ENCODE measurements at regions not wholly inside any gene's neighbourhood (a gene's known extent, or its start where the extent isn't known, plus 50 kb on each side); places are given as distances from the start of the nearest gene placed in this dataset.
A peak's percentile ranks its signal among the peaks of the same experiment; 100 is the strongest.

DNA sequence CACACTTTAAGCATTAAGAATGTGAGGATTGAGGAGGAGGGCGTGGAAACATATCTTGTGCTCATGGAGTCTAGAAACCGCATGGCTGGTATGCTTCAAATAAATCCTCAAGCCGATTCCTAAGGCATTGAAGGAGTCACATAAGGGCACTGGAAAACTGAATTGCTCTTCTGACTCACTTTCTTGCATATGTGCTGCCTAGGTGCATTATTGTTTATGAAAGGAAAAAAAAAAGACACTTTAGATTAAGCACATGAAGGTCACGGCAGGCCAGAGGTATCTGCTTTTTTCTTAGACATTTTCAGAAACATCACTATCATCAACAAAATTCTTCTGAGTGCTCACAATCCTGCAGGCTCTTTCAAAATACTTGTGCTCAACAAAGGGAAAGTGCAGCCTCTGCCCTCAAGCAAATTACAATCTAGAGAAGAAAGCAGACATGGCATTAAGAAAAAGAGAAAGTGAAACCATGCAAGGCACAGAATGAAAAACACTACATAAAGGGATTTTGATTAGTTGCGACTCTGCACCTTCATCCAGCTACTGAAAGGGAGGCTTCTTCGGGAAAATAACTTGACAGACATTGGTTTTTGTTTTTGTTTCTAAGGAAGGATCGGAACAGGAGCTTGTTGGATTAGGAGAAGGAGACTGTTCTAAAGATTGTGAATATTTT lies 2117.6 kb downstream of the MAT2B start:
- CTCF ChIA-PET = no interaction called here
- TF ChIP-seq, protein P1, sequence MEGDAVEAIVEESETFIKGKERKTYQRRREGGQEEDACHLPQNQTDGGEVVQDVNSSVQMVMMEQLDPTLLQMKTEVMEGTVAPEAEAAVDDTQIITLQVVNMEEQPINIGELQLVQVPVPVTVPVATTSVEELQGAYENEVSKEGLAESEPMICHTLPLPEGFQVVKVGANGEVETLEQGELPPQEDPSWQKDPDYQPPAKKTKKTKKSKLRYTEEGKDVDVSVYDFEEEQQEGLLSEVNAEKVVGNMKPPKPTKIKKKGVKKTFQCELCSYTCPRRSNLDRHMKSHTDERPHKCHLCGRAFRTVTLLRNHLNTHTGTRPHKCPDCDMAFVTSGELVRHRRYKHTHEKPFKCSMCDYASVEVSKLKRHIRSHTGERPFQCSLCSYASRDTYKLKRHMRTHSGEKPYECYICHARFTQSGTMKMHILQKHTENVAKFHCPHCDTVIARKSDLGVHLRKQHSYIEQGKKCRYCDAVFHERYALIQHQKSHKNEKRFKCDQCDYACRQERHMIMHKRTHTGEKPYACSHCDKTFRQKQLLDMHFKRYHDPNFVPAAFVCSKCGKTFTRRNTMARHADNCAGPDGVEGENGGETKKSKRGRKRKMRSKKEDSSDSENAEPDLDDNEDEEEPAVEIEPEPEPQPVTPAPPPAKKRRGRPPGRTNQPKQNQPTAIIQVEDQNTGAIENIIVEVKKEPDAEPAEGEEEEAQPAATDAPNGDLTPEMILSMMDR (IDR thresholded peaks at IDR 0.05; ENCODE audit: control extremely low read depth, extremely low read depth, low read depth, missing control alignments) = no peak
- DNase-seq (ENCODE audit: extremely low spot score) = no peak
- POLR2A ChIA-PET = no interaction called here

DNA sequence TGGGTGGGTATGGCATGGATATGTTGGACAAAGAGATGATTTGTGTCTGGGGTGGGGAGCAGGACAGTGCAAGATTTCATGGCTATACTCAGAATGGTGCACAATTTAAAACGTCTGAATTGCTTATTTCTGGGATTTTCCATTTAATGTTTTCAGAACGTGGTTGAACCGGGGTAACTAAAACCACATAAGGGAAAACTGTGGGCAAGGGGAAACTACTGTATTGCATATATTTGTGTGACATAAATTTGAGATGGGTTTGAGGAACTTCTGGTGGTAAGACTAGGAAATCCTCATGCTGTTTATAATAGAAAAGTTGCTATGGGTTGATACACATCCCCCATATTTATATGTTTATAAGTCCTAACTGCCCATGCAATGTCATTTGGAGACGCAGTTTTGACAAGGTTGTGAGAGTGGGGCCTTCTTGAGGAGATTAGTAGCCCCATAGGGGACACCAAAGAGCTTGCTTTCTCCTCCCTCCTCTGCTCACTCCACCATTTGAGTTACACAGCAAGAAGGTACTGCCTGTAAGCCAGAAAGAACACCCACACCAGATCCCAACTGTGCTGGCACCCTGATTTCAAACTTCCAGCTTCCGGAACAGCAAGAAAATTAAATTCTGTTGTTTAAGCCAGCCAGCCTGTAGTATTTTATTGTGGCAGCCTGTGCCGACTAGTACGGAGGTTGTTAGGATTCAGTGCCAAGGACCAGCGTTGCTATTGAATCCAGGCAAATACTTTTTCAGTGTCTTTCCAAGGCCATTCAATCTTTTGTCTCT lies 2118.9 kb downstream of the MAT2B start:
- ChIA-PET POLR2A (no interaction called here), CTCF (interaction anchor here (1.1 kb wide), 1 partner anchor 11 kb away, joined by 4 read pairs; no protein-coding TSS in a partner anchor)
- TF ChIP-seq, protein P1 (IDR thresholded peaks at IDR 0.05; ENCODE audit: control extremely low read depth, extremely low read depth, low read depth, missing control alignments) = no peak
- DNase-seq (ENCODE audit: extremely low spot score) = no peak

DNA sequence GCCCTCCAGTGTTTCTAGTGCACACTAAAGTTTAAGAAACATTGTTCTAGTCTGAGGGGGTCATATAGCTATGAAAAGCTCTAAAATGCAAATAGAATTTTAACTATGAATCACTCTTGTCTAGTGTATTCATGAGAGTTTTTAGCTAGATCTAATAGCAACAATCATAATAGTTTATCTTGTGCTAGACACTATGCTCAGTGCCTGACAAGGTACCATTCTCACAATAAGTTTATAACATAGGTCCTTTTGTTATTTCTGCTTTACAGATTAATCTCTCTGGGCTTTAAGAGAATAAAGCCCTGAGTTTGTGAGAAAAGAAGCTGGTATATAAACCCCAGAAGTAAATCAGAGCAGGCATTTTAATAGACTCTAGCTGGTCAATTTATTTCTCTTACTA lies 2120.7 kb downstream of the MAT2B start:
- DNase-seq (ENCODE audit: extremely low spot score) = no peak
- ChIA-PET CTCF (interaction anchor here (1.3 kb wide), 1 partner anchor 13 kb away, joined by 4 read pairs; no protein-coding TSS in a partner anchor), POLR2A (no interaction called here)
- TF ChIP-seq, protein P1 (IDR thresholded peaks at IDR 0.05; ENCODE audit: control extremely low read depth, extremely low read depth, low read depth, missing control alignments) = no peak

DNA sequence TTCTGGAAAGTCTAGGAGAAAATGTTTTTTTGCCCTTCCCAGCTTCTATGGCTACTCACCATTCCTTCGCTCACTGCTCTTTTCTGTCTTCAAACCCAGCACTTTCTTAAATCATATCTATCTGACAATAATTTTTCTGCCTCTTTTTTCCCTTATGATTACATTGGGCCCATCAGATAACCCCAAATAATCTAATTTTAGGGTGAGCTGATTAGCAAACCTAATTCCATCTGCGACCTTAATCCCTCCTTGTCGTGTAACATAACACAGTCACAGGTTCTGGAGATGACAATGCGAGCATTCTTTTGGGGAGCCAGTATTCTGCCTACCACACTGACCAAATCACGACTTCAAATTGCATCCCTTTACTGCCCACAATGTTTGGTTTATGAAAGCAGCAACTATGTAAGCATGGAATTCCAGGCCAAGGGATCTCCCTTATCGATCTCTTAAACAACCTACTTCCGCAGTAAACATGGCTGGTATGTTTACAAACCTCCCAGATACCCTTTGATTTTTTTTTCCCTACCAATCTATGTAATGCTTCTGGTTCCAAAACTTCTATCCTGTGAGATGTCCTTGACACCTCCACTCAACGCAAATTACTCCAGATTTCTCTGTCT lies 2122.2 kb downstream of the MAT2B start:
- CTCF ChIA-PET = no interaction called here
- DNase-seq (ENCODE audit: extremely low spot score) = no peak
- POLR2A ChIA-PET = no interaction called here
- TF ChIP-seq, protein P1 (IDR thresholded peaks at IDR 0.05; ENCODE audit: control extremely low read depth, extremely low read depth, low read depth, missing control alignments) = no peak

DNA sequence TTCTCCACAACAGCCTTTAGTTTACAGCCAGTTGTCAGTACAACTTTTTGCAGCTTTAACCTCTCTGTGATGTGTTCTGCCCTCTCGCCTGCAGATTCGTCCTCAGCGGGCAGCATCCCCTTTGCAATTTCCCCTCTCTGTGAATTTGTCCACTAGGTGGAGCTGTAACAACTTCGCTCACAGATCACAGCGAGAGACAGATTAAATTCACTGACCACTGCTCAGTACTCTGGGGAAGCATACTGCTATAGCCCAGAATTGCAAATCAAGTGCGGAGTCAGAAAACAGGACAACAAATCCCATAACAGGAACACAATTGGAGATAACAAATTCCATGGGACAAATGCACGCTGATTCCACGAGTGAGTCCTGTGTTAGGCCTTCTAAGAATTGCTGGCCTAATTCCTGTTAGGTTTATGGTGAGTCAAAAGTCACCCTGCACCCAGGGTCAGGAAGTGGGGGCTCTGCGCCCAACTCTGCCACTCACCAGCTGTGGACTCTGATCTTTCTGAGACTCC lies 2124.9 kb downstream of the MAT2B start:
- CTCF ChIA-PET = interaction anchor here (0.7 to 3.9 kb wide), 11 partner anchors 8 to 1935 kb away, joined by 3 to 38 read pairs (median 4); no protein-coding TSS in a partner anchor
- POLR2A ChIA-PET = no interaction called here
- DNase-seq (ENCODE audit: extremely low spot score) = peak; percentile 32
- TF ChIP-seq, protein P1 (IDR thresholded peaks at IDR 0.05; ENCODE audit: control extremely low read depth, extremely low read depth, low read depth, missing control alignments) = peak; percentile 78

DNA sequence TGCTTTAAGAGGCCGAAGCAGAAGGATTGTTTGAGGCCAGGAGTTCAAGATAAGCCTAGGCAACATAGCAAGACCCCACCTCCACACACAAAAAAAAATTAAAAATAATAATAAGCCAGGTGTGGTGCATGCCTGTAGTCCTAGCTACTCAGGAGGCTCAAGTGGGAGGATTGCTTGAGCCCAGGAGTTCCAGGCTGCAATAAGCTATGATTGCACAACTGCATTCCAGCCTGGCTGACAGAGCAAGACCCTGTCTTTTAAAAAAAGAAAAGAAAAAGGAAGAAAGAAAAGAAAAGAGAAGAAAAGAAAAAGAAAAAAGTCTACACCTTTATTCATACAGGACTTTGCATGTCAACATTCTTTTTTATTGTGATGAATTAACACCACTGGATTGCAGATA lies 2125.8 kb downstream of the MAT2B start:
- ChIA-PET CTCF (interaction anchor here (1.1 to 3.9 kb wide), 4 partner anchors 7 to 1936 kb away, joined by 3 to 38 read pairs (median 4); no protein-coding TSS in a partner anchor), POLR2A (no interaction called here)
- DNase-seq (ENCODE audit: extremely low spot score) = no peak
- TF ChIP-seq, protein P1 (IDR thresholded peaks at IDR 0.05; ENCODE audit: control extremely low read depth, extremely low read depth, low read depth, missing control alignments) = no peak

All from GM10248 (cell line).